ENCODE measurements at regions not wholly inside any gene's neighbourhood (a gene's known extent, or its start where the extent isn't known, plus 50 kb on each side); places are given as distances from the start of the nearest gene placed in this dataset.
"Not testable (repeated sequence)": the region's sequence is repeated elsewhere in the genome, so short reads cannot be mapped to it uniquely, and the experiment has no call there.

- DNase-seq = no peak
Observed at GRCh38 chr4:43457866-43458265, 565.4 kb downstream of the GRXCR1 start.

DNA sequence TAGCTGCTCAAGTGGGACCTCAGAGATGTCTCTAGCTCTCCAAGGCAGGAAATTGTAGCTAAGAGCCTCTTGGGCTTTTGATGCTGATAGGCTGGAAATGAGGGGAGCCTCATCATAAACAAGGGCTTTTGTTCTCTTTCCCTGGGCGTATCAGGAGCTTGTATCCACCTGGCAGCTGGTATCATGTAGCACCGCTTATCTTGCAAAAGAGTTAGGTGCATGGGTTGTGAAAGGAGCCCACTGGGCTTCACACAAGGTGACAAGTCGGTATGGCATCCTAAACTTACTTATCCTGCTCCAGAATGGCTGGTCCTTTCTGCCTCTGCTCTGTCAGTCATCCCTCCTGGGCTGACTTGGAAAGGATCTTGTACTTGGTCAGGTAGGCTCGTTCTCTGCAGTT is 565.8 kb downstream of the GRXCR1 start:
- DNase-seq = no peak

DNA sequence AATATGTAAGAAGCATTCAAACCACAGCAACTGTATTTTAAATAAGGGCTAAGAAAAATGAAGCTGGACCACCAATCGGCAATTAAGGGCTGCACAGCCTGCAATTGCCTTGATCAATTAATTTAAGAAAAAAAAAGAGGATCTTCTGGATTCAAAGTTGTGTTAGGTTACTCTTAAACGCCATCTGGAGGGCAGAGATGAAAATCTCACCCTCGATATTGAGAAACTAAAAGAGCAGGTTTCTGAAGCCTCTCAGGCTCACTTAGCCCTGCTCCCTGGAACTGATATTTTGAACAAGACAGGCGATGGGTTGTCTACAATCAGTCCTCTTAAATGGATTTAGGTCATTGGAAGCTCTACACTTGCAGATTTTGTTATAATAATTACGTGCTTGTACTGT is 579.4 kb downstream of the GRXCR1 start:
- DNase-seq = no peak

GRCh38 chr4:43481526-43481925 is 589.0 kb downstream of the GRXCR1 start:
- DNase-seq = no peak

GRCh38 chr4:43485196-43485595 is 592.7 kb downstream of the GRXCR1 start:
- DNase-seq = no peak

- DNase-seq = no peak
Observed at GRCh38 chr4:43496188-43496587, 603.7 kb downstream of the GRXCR1 start.

- no peak for DNase-seq
Observed at GRCh38 chr4:43496602-43497001, 604.1 kb downstream of the GRXCR1 start.

DNA sequence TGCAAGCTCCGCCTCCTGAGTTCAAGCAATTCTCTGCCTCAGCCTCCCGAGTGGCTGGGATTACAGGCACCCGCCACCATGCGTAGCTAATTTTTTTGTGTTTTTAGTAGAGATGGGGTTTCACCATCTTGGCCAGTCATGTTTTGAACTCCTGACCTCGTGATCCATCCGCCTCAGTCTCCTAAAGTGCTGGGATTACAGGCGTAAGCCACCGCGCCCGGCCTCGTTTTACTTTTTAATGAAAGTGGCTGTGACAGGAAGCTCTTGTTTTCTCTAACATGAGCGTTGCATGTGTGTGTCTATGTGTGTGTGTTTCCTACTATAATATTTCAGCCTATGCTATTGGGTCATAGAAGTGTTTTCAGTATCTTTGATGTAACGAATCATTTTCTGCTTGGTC is 613.3 kb downstream of the GRXCR1 start:
- DNase-seq = not testable (repeated sequence)

GRCh38 chr4:43512253-43512652 is 619.7 kb downstream of the GRXCR1 start:
- DNase-seq = no peak

GRCh38 chr4:43525646-43526045 is 633.1 kb downstream of the GRXCR1 start:
- no peak for DNase-seq

GRCh38 chr4:43547561-43547960 is 655.0 kb downstream of the GRXCR1 start:
- DNase-seq = no peak

- no peak for DNase-seq
Observed at GRCh38 chr4:43550981-43551627, 658.6 kb downstream of the GRXCR1 start.

- DNase-seq = no peak
Observed at GRCh38 chr4:43556262-43556661, 663.7 kb downstream of the GRXCR1 start.

DNA sequence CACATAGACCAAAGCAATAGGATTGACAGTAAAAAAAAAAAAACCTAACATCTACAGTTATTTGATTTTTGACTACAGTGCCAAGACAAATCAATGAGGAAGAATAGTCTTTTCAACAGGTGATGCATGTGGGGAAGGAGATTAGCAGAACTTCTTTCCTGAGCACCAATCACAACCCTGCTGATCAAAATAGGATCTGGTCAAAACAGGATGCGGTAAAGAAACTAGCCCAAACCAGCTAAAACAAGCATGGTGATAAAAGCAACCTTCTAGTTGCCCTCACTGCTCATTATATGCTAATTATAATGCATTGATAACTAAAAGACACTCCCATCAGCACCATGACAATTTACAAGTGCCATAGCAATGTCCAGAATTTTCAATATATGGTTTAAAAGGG is 667.5 kb downstream of the GRXCR1 start:
- no peak for DNase-seq

GRCh38 chr4:43564107-43564506 is 671.6 kb downstream of the GRXCR1 start:
- DNase-seq = no peak

GRCh38 chr4:43564591-43564990 is 672.1 kb downstream of the GRXCR1 start:
- DNase-seq = no peak

- DNase-seq = no peak
Observed at GRCh38 chr4:43567644-43568043, 675.1 kb downstream of the GRXCR1 start.

- no peak for DNase-seq
Observed at GRCh38 chr4:43586813-43587212, 694.3 kb downstream of the GRXCR1 start.

GRCh38 chr4:43587758-43588157 is 695.2 kb downstream of the GRXCR1 start:
- no peak for DNase-seq

DNA sequence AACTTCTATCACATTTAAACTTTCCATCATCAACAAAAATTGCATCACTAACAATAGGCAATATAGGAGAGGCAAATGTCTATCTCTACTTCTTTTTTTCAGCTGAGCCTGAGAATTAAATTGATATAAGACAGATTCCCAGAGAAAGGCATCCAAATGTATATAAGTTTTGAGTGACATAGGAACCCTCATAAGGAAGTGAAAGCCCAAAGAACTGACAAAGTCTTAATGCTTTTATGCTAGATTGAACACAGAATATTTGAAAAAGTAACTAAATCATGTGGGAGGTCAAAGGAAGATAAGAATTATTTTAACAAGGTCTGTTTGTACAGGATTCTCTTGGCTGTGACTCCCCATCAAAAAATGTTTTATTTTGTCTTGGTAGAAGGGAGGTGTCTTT is 714.9 kb downstream of the GRXCR1 start:
- no peak for DNase-seq

DNA sequence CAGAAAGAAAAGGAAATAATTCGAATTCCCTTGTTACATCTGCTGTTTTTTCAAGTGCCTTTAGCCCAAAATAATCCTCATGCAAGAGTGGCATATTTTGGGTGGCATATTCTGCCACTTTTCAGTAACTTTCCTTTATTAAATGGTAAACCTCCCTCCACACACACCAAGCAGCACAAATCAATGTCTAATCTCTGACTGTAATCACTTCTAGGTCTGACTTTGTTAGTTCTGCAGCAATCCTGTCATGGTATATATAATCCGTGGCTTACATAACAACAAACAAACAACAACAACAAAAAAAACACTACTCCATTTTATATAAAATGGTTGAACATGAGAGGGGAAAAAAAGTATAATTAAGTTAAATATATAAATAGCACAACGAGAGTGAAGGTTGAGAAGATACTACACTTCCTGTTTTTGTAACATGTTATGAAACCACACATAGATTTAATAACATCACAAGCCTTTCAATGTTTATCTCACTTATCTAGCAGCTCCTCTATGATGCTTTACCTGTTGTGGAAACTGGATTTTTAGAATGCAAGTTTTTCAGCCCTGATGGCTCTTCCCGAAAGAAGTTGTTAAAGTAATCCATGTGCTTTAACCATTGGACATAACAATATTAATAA is 715.4 kb downstream of the GRXCR1 start:
- no peak for DNase-seq

- no peak for DNase-seq
Observed at GRCh38 chr4:43619219-43619618, 726.7 kb downstream of the GRXCR1 start.

DNA sequence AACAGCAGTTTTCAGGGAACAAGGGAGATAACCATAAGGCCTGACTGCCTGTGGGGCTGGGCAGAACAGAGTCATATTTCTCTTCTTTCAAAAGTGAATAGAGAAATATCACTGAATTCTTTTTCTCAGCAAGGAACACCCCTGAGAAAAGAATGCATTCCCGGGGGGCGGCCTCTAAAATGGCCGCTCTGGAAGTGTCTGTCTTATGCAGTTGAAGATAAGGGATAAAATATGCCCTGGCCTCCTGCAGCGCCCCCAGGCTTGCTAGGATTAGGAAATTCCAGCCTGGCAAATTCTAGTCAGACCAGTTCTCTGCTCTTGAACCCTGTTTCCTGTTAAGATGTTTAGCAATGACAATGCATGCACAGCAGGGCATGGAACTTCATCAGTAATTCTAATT is 745.4 kb downstream of the GRXCR1 start:
- not testable (repeated sequence) for DNase-seq

- DNase-seq = no peak
Observed at GRCh38 chr4:43651991-43652390, 759.5 kb downstream of the GRXCR1 start.

DNA sequence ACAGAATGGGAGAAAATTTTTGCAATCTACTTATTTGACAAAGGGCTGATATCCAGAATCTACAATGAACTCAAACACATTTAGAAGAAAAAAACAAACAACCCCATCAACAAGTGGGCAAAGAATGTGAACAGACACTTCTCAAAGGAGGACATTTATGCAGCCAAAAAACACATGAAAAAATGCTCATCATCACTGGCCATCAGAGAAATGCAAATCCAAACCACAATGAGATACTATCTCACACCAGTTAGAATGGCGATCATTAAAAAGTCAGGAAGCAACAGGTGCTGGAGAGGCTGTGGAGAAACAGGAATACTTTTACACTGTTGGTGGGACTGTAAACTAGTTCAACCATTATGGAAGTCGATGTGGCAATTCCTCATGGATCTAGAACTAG is 767.0 kb downstream of the GRXCR1 start:
- DNase-seq = not testable (repeated sequence)

Measured in amniotic stem cell (primary cell).